NT2/D1 (cell line): ENCODE measurements at regions not wholly inside any gene's neighbourhood (a gene's known extent, or its start where the extent isn't known, plus 50 kb on each side); places are given as distances from the start of the nearest gene placed in this dataset.

Source experiments
- DNase-seq: peaks from one replicate; pipeline ENCODE4 v3.0.0-alpha.2; 2011; ENCODE audit warnings: low read depth, low spot score
- H3K27me3 ChIP-seq: 2 replicates; pipeline ENCODE4 v1.6.0; 2011; ENCODE audit warnings: mild to moderate bottlenecking; ENCODE audit not compliant: insufficient read length, insufficient read depth
- H3K36me3 ChIP-seq: 2 replicates; pipeline ENCODE4 v1.6.1; 2011; ENCODE audit warnings: mild to moderate bottlenecking, low read length, mixed read lengths; ENCODE audit not compliant: insufficient read depth, insufficient read length
- H3K4me1 ChIP-seq: 2 replicates; pipeline ENCODE4 v1.5.1; 2011; ENCODE audit not compliant: insufficient read depth, insufficient read length
- H3K4me3 ChIP-seq: 2 replicates; pipeline ENCODE4 v1.5.1; 2011; ENCODE audit warnings: low read depth; ENCODE audit not compliant: insufficient read length
- H3K9ac ChIP-seq: 2 replicates; pipeline ENCODE4 v1.6.0; 2011; ENCODE audit warnings: low read depth; ENCODE audit not compliant: insufficient read length
- H3K9me3 ChIP-seq: 2 replicates; pipeline ENCODE4 v1.5.1; 2011; ENCODE audit warnings: mild to moderate bottlenecking, low read length; ENCODE audit not compliant: insufficient read depth
- SUZ12 ChIP-seq: IDR thresholded peaks from 2 replicates; pipeline ENCODE4 v1.6.1; 2011; ENCODE audit not compliant: insufficient read length, insufficient read depth; ENCODE audit errors: extremely low read depth
- YY1 ChIP-seq: IDR thresholded peaks from 2 replicates; pipeline ENCODE4 v1.6.1; 2011; ENCODE audit not compliant: insufficient read length, insufficient read depth
- ZNF274 ChIP-seq: IDR thresholded peaks from 2 replicates; pipeline ENCODE4 v1.6.1; 2011; ENCODE audit warnings: mild to moderate bottlenecking, low read depth, low read length

DNA sequence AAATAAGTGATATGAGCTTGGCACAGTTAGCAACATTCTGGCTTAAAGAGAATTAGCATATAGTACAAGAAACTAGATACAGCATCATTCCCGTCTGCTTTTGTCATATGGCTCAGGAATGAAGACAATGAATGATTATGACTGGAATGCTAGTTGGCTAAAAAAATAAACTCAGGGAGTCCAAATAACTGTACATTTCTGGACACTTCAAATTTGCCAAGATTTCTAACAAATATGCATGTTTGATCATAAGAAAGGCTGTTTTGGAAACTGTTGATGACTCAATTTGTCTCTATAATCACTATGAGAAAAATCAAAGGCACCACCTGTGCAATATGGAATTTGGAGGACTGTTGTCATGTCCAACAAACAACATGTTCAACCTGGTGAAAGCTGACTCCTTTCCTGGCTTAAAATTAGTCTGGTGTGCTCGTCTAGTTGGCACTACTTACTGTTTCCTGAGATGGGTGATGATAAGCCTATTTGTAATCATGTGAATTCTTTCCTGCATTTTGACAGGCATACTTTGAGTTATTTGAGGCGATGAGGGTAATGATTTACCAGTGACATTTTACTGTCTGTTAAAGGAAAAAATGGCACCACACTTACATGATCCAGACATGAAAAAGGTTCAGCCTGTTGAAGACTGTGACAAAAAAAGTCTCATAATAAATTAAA, 133.9 kb upstream of the CDH20 start:
- Histone ChIP-seq H3K27me3 (no peaks in the 10 kb centered on the region), H3K9me3 (no peaks in the 10 kb centered on the region), H3K4me1 (no peaks in the 10 kb centered on the region), H3K4me3 (no peak overlapping the region), H3K9ac (no peak overlapping the region), H3K36me3 (no peaks in the 10 kb centered on the region)
- TF ChIP-seq ZNF274 = no peak
- TF ChIP-seq YY1 = no peak
- no peak for TF ChIP-seq SUZ12
- DNase-seq = no peak

DNA sequence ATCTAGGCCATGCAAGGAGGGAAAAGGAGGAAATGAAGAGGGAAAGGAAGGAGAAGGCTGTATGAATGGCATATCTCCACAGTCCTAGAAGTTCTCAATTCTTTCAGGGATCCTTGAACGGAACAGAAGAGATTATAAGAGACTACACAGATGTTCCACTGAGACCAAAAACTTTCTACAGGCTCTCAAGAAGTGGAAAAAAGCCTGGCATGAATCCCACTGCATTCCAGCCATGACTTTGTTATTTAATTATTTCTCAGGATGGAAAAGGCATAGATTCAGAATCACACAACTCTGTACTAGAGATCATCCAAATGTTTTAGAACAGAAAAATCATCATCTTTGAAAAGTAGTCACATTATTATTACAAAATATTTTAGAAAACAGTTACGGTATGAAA, 131.7 kb upstream of the CDH20 start:
- Histone ChIP-seq H3K9ac (no peak overlapping the region), H3K4me3 (no peak overlapping the region), H3K36me3 (no peaks in the 10 kb centered on the region), H3K27me3 (no peaks in the 10 kb centered on the region), H3K9me3 (no peaks in the 10 kb centered on the region), H3K4me1 (no peaks in the 10 kb centered on the region)
- TF ChIP-seq SUZ12 = no peak
- no peak for DNase-seq

DNA sequence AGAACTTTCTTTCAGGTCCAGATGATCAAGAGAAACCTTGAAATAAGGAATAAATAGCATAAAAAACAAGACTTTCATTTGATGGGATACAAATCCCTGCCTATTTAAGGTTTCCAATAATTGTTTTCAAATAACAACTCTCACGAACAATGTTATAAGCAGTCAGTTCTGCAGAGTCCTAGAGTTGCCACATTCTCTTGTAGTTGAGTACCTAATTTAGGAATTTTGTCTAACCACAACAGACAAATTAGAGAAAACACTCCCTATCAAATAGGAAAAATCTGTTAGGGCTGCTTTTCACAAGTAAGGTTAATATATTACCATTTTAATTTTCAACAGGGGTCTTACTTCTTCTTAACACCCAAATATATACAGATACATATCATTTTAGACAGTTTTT, 130.1 kb upstream of the CDH20 start:
- no peak overlapping the region for H3K4me3 ChIP-seq
- no peaks in the 10 kb centered on the region for H3K9me3 ChIP-seq
- no peaks in the 10 kb centered on the region for H3K27me3 ChIP-seq
- TF ChIP-seq YY1 (no peak), ZNF274 (no peak), SUZ12 (no peak)
- DNase-seq = no peak
- no peaks in the 10 kb centered on the region for H3K36me3 ChIP-seq
- no peaks in the 10 kb centered on the region for H3K4me1 ChIP-seq
- H3K9ac ChIP-seq = no peak overlapping the region

DNA sequence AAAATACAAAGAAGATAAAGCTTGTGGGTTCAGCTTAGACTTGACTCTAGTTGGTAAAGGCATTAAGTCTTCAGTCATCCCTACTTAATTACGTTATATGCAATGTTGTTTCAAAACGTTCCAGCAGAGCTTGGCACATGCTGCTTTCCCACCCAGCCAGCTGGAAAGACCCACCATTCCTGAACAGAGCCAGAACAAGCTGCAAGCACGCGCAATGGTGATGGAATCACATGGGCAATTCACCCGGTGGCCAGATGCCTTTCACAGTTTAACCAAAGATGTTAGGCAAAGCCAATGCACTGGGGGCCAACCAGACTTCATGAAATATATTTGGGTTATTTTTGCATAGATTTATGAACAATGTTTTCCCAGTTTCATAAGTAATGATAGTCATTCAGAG, 123.4 kb upstream of the CDH20 start:
- TF ChIP-seq ZNF274 (no peak), YY1 (no peak), SUZ12 (no peak)
- Histone ChIP-seq H3K27me3 (no peaks in the 10 kb centered on the region), H3K9ac (no peak overlapping the region), H3K4me3 (no peak overlapping the region), H3K9me3 (no peaks in the 10 kb centered on the region), H3K4me1 (no peaks in the 10 kb centered on the region), H3K36me3 (no peaks in the 10 kb centered on the region)
- no peak for DNase-seq

DNA sequence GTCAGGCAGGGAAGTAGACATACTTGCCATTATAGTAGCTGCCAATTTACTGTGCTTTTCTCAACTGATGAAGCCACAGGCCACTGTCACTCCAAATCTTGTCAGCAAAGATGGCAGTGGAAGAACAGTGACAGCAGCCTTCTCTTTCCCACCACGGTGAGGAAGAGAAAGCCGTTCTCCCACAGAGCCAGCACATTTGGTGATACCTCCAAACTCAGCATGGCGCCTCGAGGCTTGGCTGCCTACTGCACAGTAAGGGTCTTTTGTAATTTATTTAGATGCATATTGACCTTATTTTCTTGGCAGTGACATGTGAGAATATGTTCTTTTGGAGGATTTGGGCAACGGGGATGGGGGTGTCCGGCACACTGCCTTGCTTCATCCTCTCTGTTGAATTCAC, 117.2 kb upstream of the CDH20 start:
- Histone ChIP-seq H3K27me3 (no peaks in the 10 kb centered on the region), H3K4me3 (no peak overlapping the region), H3K9ac (no peak overlapping the region), H3K9me3 (no peaks in the 10 kb centered on the region), H3K4me1 (no peaks in the 10 kb centered on the region), H3K36me3 (no peaks in the 10 kb centered on the region)
- no peak for TF ChIP-seq ZNF274
- TF ChIP-seq YY1 = no peak
- TF ChIP-seq SUZ12 = no peak
- DNase-seq = no peak

DNA sequence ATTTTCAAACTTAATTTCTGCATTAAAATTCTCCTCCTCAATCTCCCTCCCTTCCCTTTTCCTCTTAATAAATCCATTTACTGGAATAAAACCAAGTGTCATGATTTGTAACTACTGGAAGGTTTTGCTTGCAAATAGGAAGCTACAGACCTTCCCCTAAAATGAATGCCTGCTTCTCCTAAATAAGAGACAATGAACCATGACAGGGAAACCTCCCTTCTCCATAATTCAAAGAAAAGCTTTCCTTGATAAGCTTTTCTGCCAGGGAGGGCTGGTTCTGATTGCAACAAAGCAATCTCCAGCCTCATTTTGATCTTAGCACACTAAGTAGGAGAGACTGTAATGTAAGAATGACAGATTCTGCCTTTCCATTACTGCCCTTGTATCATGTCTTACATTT, 111.0 kb upstream of the CDH20 start:
- H3K9me3 ChIP-seq = 0 out of 2 replicates have a peak, but pooled peaks cover 8% of the 10 kb centered on the region
- no peaks in the 10 kb centered on the region for H3K4me1 ChIP-seq
- H3K4me3 ChIP-seq = no peak overlapping the region
- H3K9ac ChIP-seq = no peak overlapping the region
- TF ChIP-seq ZNF274 (no peak), SUZ12 (no peak), YY1 (no peak)
- H3K27me3 ChIP-seq = no peaks in the 10 kb centered on the region
- H3K36me3 ChIP-seq = no peaks in the 10 kb centered on the region
- no peak for DNase-seq

DNA sequence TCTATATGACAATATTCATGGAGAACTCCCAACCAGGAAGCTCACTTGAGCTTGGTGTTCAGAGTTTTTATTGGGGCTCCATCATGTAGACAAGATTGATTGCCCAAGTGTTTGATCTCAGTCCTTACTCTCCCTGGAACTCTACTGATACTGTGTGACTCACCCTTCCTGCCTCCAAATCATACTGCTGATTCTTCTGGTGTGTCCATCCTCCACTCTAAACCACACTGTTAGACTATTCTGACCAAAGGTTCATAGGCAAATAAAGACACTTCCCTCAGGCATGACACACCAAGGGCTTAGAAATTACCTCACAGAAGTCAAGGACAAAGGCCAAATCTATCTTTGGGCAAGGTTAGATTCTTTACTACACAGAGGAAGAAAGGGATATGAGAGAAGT, 107.9 kb upstream of the CDH20 start:
- H3K9me3 ChIP-seq = 0 out of 2 replicates have a peak, but pooled peaks cover 8% of the 10 kb centered on the region

DNA sequence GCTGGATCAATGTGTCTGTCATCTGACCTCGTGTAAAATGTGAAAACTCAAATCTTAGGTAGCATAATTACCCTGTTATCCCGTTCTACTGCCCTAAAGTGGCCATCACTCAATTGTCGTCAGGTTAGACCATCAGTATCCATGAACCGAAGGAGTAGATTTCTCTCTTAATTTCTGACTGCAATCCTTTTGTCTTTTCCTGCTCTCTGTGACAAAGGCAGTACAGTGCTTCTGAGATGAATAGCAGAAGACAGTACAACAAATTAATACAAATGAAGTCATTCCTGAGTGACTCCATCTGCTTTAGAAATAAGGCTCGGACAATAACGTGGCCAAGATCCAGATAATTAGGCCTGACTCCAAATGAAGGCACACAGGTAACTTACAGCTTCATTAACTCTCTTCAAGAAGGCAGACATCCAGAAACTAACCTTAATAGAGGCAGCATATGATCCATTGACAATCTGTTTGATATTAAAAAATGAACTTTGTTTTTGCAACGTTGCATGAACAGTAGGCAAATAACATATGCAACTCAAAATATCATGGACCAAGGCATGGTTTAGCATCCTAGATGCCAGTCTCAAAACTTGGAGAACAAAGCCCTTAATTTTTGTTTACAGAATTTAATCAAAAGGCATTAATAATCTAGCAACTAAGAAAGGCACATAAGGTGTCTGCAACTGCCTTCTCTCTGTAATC, 96.7 kb upstream of the CDH20 start:
- no peak for DNase-seq
- H3K36me3 ChIP-seq = no peaks in the 10 kb centered on the region
- H3K9me3 ChIP-seq = no peaks in the 10 kb centered on the region
- H3K27me3 ChIP-seq = no peaks in the 10 kb centered on the region
- no peak for TF ChIP-seq YY1
- no peak for TF ChIP-seq SUZ12
- no peak for TF ChIP-seq ZNF274
- H3K4me1 ChIP-seq = no peaks in the 10 kb centered on the region
- no peak overlapping the region for H3K4me3 ChIP-seq
- no peak overlapping the region for H3K9ac ChIP-seq

More for the DNA sequence above, 107.9 kb upstream of the CDH20 start:
- DNase-seq = no peak
- no peak overlapping the region for H3K9ac ChIP-seq
- TF ChIP-seq ZNF274 (no peak), YY1 (no peak), SUZ12 (no peak)
- no peaks in the 10 kb centered on the region for H3K4me1 ChIP-seq
- H3K4me3 ChIP-seq = no peak overlapping the region
- no peaks in the 10 kb centered on the region for H3K36me3 ChIP-seq
- no peaks in the 10 kb centered on the region for H3K27me3 ChIP-seq
